Peyer's patch (tissue), 4 donors: ENCODE measurements at regions not wholly inside any gene's neighbourhood (a gene's known extent, or its start where the extent isn't known, plus 50 kb on each side); places are given as distances from the start of the nearest gene placed in this dataset.

Experiments used
- DNase-seq, 3 donors: peaks; one replicate each; pipeline ENCODE4 v3.0.0-alpha.2; 2017 to 2019
- H3K27ac ChIP-seq, 4 donors: fragments of 200-600 bp; sonication (generic); one replicate each; pipeline ENCODE4 v1.5.1; 2016 to 2019
- H3K27me3 ChIP-seq, 2 donors: fragments of 200-600 bp; sonication (generic); one replicate each; pipeline ENCODE4 v1.5.1; 2019
- H3K36me3 ChIP-seq, 3 donors: fragments of 200-600 bp; sonication (generic); one replicate each; pipeline ENCODE4 v1.5.1; 2016 to 2019
- H3K4me1 ChIP-seq, 4 donors: fragments of 200-600 bp; sonication (generic); one replicate each; pipeline ENCODE4 v1.5.1; 2016 to 2019
- H3K4me3 ChIP-seq, 4 donors: fragments of 200-600 bp; sonication (generic); 1 replicate in 3 of 4; 2 replicates in 1 of 4; pipeline ENCODE4 v1.5.1; 2016 to 2019; ENCODE audit warnings: mild to moderate bottlenecking in 1 of 4
- H3K9me3 ChIP-seq, 4 donors: fragments of 200-600 bp; sonication (generic); one replicate each; pipeline ENCODE4 v1.5.1; 2016 to 2019; ENCODE audit warnings: mild to moderate bottlenecking in 1 of 4
- POLR2A ChIP-seq, 2 donors: fragments of 450-650 bp; IDR thresholded peaks; one replicate each; pipeline ENCODE4 v1.5.1; 2017; ENCODE audit warnings: antibody characterized with exemption in 2 of 2, mild to moderate bottlenecking in 2 of 2, moderate library complexity in 2 of 2
- TF ChIP-seq, protein P1 (sequence below), 6 experiments: fragments of 450-650 bp in 4 of 6; fragments of 200-600 bp in 2 of 6; sonication (generic) in 1 of 6; IDR thresholded peaks; one replicate each; pipeline ENCODE4 v1.5.1; 2017 to 2019; ENCODE audit warnings: antibody characterized with exemption in 6 of 6, mild to moderate bottlenecking in 3 of 6, moderate library complexity in 1 of 6

DNA sequence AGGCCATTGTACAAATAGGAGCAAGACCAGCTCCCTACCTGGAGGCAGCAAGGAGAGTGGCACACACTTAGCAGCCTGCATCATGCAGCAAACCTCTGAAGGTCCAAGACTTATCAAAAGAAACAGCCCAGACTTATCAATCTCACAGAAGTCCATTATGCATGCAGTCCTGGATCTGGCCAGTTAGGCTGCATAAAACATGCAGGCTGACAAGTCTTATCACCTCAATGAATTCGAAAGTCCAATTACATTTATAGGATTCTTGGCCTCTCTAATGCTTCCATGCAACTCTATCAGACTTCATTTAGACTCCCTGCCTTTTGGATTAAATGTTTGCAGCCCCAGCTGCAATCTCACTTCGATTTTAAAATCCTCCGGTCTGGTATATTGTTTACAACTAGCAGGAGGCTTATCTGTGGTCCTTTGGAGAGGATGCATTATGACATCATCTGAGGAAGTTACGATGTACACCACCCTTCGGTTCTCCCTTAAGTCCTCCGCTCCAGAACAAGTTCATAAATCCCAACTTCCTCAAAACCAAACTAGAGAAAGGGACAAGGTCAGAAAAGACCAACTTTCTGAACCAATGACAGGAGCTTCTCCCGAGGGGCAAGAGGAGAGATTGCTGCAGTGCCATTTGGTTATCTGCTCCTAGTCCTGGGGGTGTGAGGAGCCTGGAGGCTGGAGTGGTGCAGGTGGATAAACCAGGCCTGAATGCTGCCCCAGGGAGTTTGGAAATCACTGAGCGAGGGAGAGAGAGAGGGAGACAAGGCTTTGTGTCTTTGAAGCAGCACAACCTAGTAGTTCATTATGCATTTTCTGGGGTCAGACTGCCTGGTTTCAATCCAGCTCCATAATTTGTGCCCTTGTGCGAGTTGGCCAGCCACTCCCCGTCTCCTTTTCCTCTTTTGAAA lies 313.9 kb downstream of the TLE1 start:
- H3K27me3 ChIP-seq = no peaks in the 10 kb centered on the region
- no peaks in the 10 kb centered on the region for H3K9me3 ChIP-seq
- no peaks in the 10 kb centered on the region for H3K36me3 ChIP-seq
- TF ChIP-seq, protein P1, sequence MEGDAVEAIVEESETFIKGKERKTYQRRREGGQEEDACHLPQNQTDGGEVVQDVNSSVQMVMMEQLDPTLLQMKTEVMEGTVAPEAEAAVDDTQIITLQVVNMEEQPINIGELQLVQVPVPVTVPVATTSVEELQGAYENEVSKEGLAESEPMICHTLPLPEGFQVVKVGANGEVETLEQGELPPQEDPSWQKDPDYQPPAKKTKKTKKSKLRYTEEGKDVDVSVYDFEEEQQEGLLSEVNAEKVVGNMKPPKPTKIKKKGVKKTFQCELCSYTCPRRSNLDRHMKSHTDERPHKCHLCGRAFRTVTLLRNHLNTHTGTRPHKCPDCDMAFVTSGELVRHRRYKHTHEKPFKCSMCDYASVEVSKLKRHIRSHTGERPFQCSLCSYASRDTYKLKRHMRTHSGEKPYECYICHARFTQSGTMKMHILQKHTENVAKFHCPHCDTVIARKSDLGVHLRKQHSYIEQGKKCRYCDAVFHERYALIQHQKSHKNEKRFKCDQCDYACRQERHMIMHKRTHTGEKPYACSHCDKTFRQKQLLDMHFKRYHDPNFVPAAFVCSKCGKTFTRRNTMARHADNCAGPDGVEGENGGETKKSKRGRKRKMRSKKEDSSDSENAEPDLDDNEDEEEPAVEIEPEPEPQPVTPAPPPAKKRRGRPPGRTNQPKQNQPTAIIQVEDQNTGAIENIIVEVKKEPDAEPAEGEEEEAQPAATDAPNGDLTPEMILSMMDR (IDR thresholded peaks at IDR 0.05) = no peak
- TF ChIP-seq POLR2A (IDR thresholded peaks at IDR 0.05) = no peak
- no peak overlapping the region for H3K27ac ChIP-seq
- H3K4me3 ChIP-seq = no peak overlapping the region
- H3K4me1 ChIP-seq = no peaks in the 10 kb centered on the region
- no peak for DNase-seq

DNA sequence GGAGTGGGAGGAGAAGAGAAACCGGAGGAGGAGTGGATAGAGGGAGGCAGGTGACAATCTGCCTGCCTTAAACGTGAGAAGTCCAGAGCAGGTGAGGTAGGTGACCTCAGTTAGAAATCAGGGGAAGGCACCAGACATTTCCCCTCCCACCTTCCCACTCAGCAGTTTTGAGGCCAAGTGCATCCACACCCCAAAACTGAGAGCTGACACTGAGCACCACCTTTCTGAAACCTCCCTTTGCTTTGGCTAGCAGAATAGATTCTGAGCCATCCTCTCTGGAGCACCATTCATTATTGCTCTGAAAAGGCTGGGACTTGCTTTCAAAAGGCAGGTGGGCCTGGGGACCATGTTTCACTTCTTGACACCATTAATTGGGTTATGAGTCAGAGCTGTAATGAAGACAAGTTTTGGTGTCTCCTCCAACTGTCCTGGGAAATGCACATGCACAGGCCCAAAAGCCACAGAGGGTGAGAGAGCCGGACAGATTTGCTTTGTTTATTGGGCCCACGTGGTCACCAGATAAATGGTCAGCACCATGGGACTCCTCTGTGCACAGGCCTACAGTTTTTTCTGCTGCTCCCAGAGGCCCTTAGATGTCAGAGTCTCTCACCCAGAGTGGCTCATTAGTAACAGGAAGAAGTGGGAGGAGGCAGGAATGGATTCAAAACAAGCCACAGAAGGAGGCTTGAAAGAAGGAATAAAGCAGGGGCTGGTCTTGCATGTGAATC lies 314.7 kb downstream of the TLE1 start:
- no peaks in the 10 kb centered on the region for H3K36me3 ChIP-seq
- TF ChIP-seq, protein P1 (IDR thresholded peaks at IDR 0.05) = no peak
- TF ChIP-seq POLR2A (IDR thresholded peaks at IDR 0.05) = no peak
- no peaks in the 10 kb centered on the region for H3K27me3 ChIP-seq

DNA sequence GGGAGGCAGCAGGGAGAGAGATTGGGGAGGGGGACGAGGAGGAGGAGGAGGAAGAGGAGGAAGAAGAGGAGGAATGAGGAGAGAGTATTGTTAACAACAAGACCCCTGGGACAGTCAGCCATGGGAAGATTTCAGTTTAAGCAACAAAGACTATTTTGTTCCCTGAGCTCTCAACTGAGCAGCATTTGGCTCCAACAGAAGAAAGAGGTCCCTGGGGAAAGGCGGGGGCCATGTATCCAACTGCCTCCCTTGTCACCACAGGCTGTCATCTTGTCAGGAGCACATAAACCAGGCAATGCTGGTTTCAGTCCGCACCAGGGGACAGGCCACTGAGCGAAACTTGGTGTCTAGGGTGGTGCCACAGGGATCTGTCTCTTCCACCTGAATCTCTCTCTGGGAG lies 316.1 kb downstream of the TLE1 start:
- H3K4me3 ChIP-seq = no peak overlapping the region
- no peak overlapping the region for H3K27ac ChIP-seq
- TF ChIP-seq POLR2A (IDR thresholded peaks at IDR 0.05) = no peak
- TF ChIP-seq, protein P1 (IDR thresholded peaks at IDR 0.05) = no peak
- no peak for DNase-seq
- no peaks in the 10 kb centered on the region for H3K9me3 ChIP-seq
- no peaks in the 10 kb centered on the region for H3K36me3 ChIP-seq
- no peaks in the 10 kb centered on the region for H3K27me3 ChIP-seq
- no peaks in the 10 kb centered on the region for H3K4me1 ChIP-seq

More for the DNA sequence above, 314.7 kb downstream of the TLE1 start:
- Histone ChIP-seq H3K4me1 (no peaks in the 10 kb centered on the region), H3K27ac (no peak overlapping the region), H3K4me3 (no peak overlapping the region), H3K9me3 (no peaks in the 10 kb centered on the region)
- no peak for DNase-seq

DNA sequence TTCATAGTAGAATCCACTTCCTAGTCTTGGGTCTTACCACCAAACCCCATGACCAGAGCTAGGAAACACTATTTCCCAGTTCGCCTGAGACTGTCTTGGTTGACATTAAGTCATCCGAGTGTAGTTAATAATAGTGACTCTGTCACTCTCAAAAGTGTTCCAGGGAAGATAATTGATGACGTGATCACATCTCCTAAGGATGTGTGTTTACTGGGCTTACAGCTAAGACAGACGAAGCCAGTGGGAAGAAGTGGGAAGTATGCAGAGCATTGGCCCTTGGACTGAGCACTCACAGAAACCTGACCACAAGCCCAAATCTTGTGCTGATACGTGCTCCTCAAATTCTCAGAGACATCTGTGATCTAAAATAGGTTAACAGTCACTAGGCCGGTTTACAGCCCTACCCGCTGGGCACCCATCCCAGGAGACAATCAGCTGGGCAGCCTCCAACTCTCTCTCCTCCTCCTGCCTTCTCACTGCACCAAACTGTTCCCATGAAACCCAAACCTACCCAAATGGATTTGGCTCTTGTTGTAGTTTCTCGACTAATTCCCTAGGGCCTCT lies 316.6 kb downstream of the TLE1 start:
- Histone ChIP-seq H3K4me1 (no peaks in the 10 kb centered on the region), H3K27ac (no peak overlapping the region), H3K36me3 (no peaks in the 10 kb centered on the region), H3K4me3 (no peak overlapping the region), H3K27me3 (no peaks in the 10 kb centered on the region), H3K9me3 (no peaks in the 10 kb centered on the region)
- no peak for DNase-seq
- TF ChIP-seq POLR2A (IDR thresholded peaks at IDR 0.05) = no peak
- TF ChIP-seq, protein P1 (IDR thresholded peaks at IDR 0.05) = no peak

DNA sequence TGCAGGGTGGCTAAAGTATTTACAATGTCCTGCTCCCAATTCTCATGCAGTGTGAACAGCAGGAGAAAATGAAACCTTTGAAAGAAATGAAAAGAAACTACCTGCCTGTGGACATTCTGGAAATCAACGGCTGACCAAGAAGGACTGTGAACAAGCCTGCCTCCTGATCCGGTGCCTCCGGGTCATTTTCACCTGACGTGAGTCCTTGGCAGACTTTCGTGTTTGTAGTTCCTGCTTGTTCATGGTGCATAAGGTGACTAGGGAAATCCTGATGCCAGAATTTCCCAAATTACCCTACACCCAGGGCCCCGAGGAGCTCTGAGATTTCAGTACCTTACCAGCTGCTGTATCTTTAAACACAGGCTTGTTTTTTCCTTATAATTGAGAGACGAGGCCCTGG lies 317.5 kb downstream of the TLE1 start:
- no peaks in the 10 kb centered on the region for H3K9me3 ChIP-seq
- H3K4me1 ChIP-seq = no peaks in the 10 kb centered on the region
- no peaks in the 10 kb centered on the region for H3K27me3 ChIP-seq
- TF ChIP-seq, protein P1 (IDR thresholded peaks at IDR 0.05) = no peak
- no peak for TF ChIP-seq POLR2A (IDR thresholded peaks at IDR 0.05)
- no peak for DNase-seq
- H3K4me3 ChIP-seq = no peak overlapping the region
- H3K27ac ChIP-seq = no peak overlapping the region
- H3K36me3 ChIP-seq = no peaks in the 10 kb centered on the region
